Panc1 (cell line): ENCODE measurements at regions not wholly inside any gene's neighbourhood (a gene's known extent, or its start where the extent isn't known, plus 50 kb on each side); places are given as distances from the start of the nearest gene placed in this dataset.

Source experiments
- ATAC-seq: fragments of 200-7000 bp; cut with Tn5 transposase; 2 replicates; pipeline ENCODE4 v1.9.1; 2020; ENCODE audit warnings: mild to moderate bottlenecking, moderate library complexity
- BruUV-seq: library from RNA; stranded (reverse); fragments of 400-500 nt; replicated peaks from 2 replicates; lab custom pipeline; 2021; lab: Mats Ljungman, UMichigan
- CTCF ChIA-PET: fragments of 300-600 bp; sonication (Branson Sonifier 250); formaldehyde crosslinking; loops from one replicate; lab custom pipeline; 2022; ENCODE audit warnings: antibody characterized with exemption; lab: Charles Lee
- POLR2A ChIA-PET: fragments of 300-600 bp; sonication (Branson Sonifier 250); formaldehyde crosslinking; loops from one replicate; lab custom pipeline; 2022; ENCODE audit warnings: antibody characterized with exemption; lab: Charles Lee
- DNase-seq: peaks from one replicate; pipeline ENCODE4 v3.0.0-alpha.2; 2010; ENCODE audit warnings: low read depth, low spot score
- H3K27ac ChIP-seq: 2 replicates; pipeline ENCODE4 v1.5.1; 2011; ENCODE audit warnings: mild to moderate bottlenecking, low read length, inconsistent platforms
- H3K27me3 ChIP-seq: fragments of 200-500 bp; sonication (Bioruptor generic); 2 replicates; pipeline ENCODE4 v1.6.0; 2014; ENCODE audit warnings: low read length, inconsistent platforms; ENCODE audit not compliant: control insufficient read depth, insufficient read depth
- H3K36me3 ChIP-seq: fragments of 200-500 bp; sonication (Bioruptor generic); 2 replicates; pipeline ENCODE4 v1.5.1; 2014; ENCODE audit warnings: inconsistent platforms, mild to moderate bottlenecking, low read length, moderate library complexity; ENCODE audit not compliant: control insufficient read depth, insufficient read depth
- H3K4me1 ChIP-seq: 2 replicates; pipeline ENCODE4 v1.5.1; 2011; ENCODE audit warnings: inconsistent platforms, mild to moderate bottlenecking, low read length, moderate library complexity; ENCODE audit not compliant: control insufficient read depth, insufficient read depth
- H3K4me3 ChIP-seq, 2 experiments: 2 replicates each; pipeline ENCODE4 v1.5.1; 2011 to 2012; ENCODE audit warnings: low read depth in 2 of 2, low read length in 2 of 2, mild to moderate bottlenecking in 2 of 2, inconsistent platforms in 1 of 2, moderate library complexity in 1 of 2
- H3K9me3 ChIP-seq: fragments of 200-500 bp; sonication (Bioruptor generic); 2 replicates; pipeline ENCODE4 v1.5.1; 2014; ENCODE audit warnings: low read depth, mild to moderate bottlenecking, inconsistent platforms, low read length, moderate library complexity; ENCODE audit not compliant: control insufficient read depth, insufficient read depth
- CTCF ChIP-seq: fragments of 450-650 bp; IDR thresholded peaks from 2 replicates; pipeline ENCODE4 v1.5.1; 2017; ENCODE audit warnings: mild to moderate bottlenecking
- POLR2AphosphoS5 ChIP-seq: IDR thresholded peaks from 2 replicates; pipeline ENCODE4 v1.6.1; 2012; ENCODE audit warnings: mild to moderate bottlenecking, low read depth, low read length, moderate library complexity
- REST ChIP-seq, 2 experiments: IDR thresholded peaks; 2 replicates each; pipeline ENCODE4 v1.6.1; 2011 to 2012; ENCODE audit warnings: low read depth in 2 of 2, control low read depth in 1 of 2, low read length in 1 of 2, mild to moderate bottlenecking in 1 of 2, moderate library complexity in 1 of 2; ENCODE audit not compliant: insufficient read depth in 1 of 2
- SIN3A ChIP-seq: IDR thresholded peaks from 2 replicates; pipeline ENCODE4 v1.6.1; 2012; ENCODE audit warnings: low read depth, mild to moderate bottlenecking, low read length, moderate library complexity, borderline replicate concordance; ENCODE audit not compliant: insufficient read depth
- TCF7L2 ChIP-seq: IDR thresholded peaks from 2 replicates; pipeline ENCODE4 v1.6.1; 2011; ENCODE audit warnings: mild to moderate bottlenecking, low read depth, low read length, inconsistent platforms
- in situ Hi-C: cut with HindIII; loops from 2 replicates; pipeline ENCODE4 v1.10.0; 2016; ENCODE audit warnings: low sequenced_read_pairs, low pct_unique_long_range_greater_than_20kb
- intact Hi-C: fragments of 100-400 bp; cut with micrococcal nuclease; formaldehyde crosslinking; loops from one replicate; pipeline ENCODE4 v1.10.0; 2022; ENCODE audit not compliant: unreplicated experiment

- no peak overlapping the region for H3K27ac ChIP-seq
- no peak for ATAC-seq
- no peaks in the 10 kb centered on the region for H3K36me3 ChIP-seq
- in situ Hi-C loops (no loop called here), intact Hi-C loops (no loop called here)
- H3K4me3 ChIP-seq = no peak overlapping the region
- TF ChIP-seq TCF7L2 (no peak), SIN3A (no peak), CTCF (no peak)
- H3K4me1 ChIP-seq = no peaks in the 10 kb centered on the region
- no TSS peak for BruUV-seq
- ChIA-PET POLR2A (no interaction called here), CTCF (no interaction called here)
- no peaks in the 10 kb centered on the region for H3K9me3 ChIP-seq
- no peak for DNase-seq
- H3K27me3 ChIP-seq = no peaks in the 10 kb centered on the region
These were observed 1028.7 kb downstream of the AACS start for GRCh38 chr12:126093908-126094307.

GRCh38 chr12:126095748-126096510 lies 1030.7 kb downstream of the AACS start:
- H3K9me3 ChIP-seq = no peaks in the 10 kb centered on the region
- TF ChIP-seq REST (IDR thresholded peaks at IDR 0.05; ENCODE audit: insufficient read depth in 1 of 2, low read depth in 2 of 2, low read length in 1 of 2) = no peak
- TF ChIP-seq CTCF = no peak
- TF ChIP-seq TCF7L2 = no peak
- no peak for TF ChIP-seq SIN3A
- TF ChIP-seq POLR2AphosphoS5 = no peak
- no peaks in the 10 kb centered on the region for H3K36me3 ChIP-seq
- CTCF ChIA-PET = no interaction called here
- H3K27ac ChIP-seq = no peak overlapping the region
- POLR2A ChIA-PET = no interaction called here
- no peak overlapping the region for H3K4me3 ChIP-seq
- H3K27me3 ChIP-seq = no peaks in the 10 kb centered on the region
- no peaks in the 10 kb centered on the region for H3K4me1 ChIP-seq
- intact Hi-C loops (no loop called here), in situ Hi-C loops (no loop called here)
- BruUV-seq = no TSS peak
- DNase-seq = no peak
- no peak for ATAC-seq
